ENCODE measurements at regions not wholly inside any gene's neighbourhood (a gene's known extent, or its start where the extent isn't known, plus 50 kb on each side); places are given as distances from the start of the nearest gene placed in this dataset.
"Not testable (repeated sequence)": the region's sequence is repeated elsewhere in the genome, so short reads cannot be mapped to it uniquely, and the experiment has no call there.

DNA sequence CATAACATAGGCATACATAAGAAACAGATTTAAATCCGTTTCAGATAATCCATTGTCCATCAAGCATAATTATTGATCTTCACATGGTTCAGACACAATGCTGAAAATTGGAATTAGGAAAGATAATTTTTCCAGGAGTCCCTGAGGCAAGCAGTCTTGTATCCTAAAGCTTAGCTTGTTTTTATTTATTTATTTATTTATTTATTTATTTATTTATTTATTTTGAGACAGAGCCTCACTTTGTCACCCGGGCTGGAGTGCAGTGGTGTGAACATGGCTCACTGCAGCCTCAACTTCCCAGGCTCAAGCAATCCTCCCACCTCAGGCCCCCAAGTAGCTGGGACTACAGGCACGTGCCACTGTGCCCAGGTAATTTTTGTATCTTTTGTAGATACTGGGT is 89.7 kb upstream of the USP25 start:
- DNase-seq = not testable (repeated sequence)

DNA sequence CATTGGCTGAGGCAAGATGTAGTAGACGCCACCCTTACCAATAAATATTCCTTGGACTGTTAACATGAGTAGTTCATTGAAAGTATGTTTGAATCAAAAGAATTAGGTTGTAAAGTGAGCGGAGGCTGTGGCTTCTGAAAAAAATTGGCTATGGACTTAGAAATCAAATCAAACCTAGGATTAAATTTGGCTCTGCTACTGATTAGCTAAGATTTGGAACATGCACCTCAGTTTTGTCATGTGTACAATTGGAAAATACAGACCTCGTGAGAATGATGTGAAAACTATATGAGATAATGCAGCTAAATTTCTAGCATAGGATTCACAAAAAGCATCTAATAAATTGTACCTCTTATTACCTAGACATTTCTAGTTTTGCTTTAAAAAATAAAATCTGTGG is 85.3 kb upstream of the USP25 start:
- no peak for DNase-seq

- DNase-seq = no peak
Observed at GRCh38 chr21:15645830-15646229, 84.0 kb upstream of the USP25 start.

DNA sequence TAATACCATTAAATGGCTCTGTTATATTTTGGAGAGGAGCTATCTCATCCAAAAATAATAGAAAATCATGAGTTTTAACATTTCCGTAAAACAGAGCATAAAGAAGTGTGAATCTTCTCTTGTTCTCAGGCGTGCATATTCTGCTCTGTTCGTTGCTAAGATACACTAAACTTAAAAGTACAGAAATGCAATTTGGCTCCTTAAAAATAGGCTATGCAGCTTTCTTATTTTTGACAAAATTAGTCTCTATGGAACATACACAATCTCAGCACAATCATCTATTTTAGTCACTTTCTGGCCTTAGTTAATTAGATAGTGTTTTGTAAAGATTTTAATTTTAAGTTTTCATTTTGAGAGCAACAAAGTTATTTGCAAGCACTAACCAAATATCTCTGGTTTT is 79.0 kb upstream of the USP25 start:
- no peak for DNase-seq

DNA sequence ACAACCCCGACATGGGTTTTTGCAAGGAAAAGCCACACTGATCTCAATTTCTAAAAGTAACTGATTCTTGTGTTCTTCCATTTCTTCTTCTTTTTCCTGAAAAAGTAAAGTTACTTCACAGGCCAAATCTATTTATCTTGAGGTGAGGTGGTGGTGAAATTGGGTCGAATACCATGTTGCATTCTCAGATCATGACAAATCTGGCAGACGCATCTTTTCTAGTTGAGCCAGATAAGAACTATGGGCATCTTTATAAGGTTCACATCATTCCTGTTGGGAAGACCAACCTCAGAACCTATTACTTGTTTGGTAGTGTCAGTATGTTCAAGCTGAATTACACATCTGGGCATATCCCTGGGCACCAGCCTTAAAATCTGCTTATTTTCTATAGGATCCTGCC is 78.6 kb upstream of the USP25 start:
- no peak for DNase-seq

- no peak for DNase-seq
Observed at GRCh38 chr21:15653710-15654109, 76.1 kb upstream of the USP25 start.

DNA sequence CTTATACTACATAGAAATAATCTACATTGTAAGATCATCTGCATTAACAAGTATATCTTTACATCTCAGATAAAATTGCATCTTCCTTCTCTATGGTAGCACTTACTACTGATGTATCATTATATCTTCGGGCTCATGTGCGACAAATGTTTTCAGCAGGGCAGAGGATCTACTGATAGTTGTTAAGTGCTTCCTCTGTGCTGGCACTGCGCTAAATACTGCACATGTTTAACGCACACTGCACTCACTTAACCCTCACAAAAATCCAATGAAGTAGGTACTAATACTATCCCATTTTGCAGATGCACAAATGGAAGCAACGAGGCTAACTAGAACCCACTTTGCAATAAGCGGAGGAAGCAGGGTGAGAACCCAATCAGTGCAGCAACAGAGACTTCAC is 75.6 kb upstream of the USP25 start:
- no peak for DNase-seq

DNA sequence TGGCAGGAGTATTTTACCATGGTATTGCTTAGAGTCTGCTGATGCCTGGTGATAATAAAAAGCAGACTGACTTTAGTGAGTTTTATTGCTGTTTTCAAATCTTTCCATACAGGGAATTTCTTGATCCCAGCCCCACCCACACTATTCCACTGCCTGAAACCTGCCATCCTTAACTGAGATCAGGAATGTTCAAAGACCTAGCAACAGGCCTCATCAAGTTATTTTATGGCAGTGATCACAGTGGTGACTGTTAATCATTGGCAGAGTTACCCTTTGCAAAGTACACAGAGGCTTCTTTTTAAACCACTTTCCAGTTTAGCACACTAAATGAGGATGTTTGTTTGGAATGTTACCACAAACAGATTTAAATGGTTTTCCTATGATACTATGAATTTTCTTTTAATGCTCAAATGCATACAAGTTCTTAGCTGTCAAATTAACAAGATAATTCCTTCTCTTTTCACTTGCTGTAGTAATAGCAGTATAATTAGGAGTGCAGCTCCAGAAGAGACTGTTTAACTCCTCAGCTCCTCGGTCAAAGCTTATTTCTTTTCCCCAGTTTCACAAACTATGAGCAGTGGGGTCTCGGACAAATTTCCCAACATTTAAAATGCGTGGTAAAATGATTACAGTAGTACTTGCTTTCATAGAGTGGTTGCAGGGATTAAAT is 69.9 kb upstream of the USP25 start:
- no peak for DNase-seq

DNA sequence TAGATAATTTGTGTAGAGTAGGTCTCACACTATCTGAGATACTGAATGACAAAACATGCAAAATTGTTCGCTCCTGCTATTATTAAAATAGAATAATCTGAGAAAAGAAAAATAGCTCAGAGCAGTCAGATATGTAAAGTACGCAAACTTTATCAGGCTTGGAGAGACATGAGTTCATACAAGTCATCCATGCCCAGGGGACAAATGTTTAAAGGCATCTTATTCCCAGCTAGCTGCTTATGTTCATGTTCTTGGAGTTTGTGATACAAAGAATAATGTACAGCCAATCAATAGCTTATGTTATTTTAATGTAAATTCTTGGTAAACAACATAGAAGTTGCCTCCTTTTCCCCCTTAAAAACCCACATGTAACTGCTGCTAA is 69.4 kb upstream of the USP25 start:
- DNase-seq = no peak

DNA sequence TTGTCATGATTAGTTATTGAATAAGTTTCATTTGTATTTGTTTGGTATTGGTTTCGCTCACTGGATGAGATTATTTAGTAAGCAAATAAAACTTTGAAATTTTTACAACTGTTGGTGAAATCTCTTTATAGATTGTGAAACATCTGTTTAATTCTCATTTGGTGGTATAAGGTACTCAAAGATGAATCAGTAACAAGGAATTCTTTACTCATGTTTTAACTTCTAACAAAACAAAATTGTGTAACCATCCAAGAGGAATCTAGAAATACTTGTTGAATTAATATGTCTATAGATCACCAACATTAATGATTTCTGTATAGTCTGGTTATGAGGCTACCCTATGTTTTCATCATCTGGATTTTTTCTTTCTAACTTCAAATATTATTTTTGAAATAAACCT is 62.8 kb upstream of the USP25 start:
- no peak for DNase-seq

GRCh38 chr21:15667819-15668218 is 62.0 kb upstream of the USP25 start:
- no peak for DNase-seq

DNA sequence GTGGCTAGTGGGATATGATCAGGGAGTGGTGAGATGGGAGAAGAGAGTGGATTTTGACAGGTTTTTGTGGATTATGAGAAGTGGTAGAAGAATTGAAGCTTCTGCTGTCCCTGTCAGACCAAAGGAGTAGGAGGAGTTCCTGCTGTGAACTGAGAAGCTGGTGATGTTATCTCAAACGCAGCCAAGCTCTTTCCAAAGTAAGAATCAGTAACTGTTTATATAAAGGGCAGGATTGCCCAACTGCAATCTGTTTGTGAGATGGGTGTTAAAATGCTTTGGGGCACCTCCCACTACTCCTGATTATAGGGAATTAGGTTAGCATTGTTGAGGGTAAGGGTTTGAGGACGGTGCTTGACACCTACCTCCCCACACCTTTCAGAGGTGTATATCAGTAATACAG is 60.5 kb upstream of the USP25 start:
- DNase-seq = no peak

DNA sequence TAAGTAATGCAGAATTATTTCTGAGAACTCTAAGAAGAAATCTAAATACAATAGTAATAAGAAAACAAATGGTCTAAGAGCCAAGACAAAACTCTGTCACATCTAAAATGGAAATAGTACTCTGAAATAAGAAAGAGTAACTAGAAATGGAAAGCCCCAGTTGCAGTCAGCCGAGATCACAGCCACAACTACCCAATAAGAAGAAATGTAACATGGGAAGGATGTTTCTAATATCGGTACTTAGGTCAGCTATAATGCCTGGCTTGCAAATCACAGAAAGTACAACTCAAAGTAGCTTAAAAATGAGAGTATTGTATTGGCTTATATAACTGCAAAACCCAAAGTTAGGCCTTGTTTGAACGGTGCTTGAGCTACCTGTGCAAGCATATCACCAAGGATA is 58.6 kb upstream of the USP25 start:
- DNase-seq = no peak

GRCh38 chr21:15672578-15672977 is 57.2 kb upstream of the USP25 start:
- not testable (repeated sequence) for DNase-seq

GRCh38 chr21:15676935-15677334 is 52.8 kb upstream of the USP25 start:
- no peak for DNase-seq

DNA sequence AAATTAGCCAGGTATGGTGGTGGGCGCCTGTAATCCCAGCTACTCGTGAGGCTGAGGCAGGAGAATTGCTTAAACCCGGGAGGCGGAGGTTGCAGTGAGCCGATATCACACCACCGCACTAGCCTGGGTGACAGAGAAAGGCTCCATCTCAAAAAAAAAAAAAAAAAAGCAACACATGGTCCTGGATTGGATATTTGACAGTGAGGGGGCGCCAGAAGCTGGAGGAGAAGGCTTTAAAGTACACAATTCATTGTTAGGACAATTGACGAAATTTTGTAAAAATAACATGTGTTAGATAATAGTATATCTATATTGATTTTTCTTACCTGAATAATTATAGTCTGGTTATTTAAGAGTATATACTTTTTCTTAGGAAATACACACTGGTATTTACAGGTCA is 50.2 kb upstream of the USP25 start:
- no peak for DNase-seq
